Endothelial cell of umbilical vein (primary cell): ENCODE measurements at regions not wholly inside any gene's neighbourhood (a gene's known extent, or its start where the extent isn't known, plus 50 kb on each side); places are given as distances from the start of the nearest gene placed in this dataset.

Experiments used
- BruUV-seq: library from RNA; stranded (reverse); fragments of 400-500 nt; replicated peaks from 2 replicates; lab custom pipeline; 2021; lab: Mats Ljungman, UMichigan
- CTCF ChIA-PET: fragments of 300-600, 350-600 bp; sonication (Branson Sonifier 250); formaldehyde crosslinking; loops from one replicate; lab custom pipeline; 2021; ENCODE audit warnings: antibody characterized with exemption, inconsistent platforms; lab: Charles Lee
- POLR2A ChIA-PET: fragments of 300-600, 350-600 bp; sonication (Branson Sonifier 250); formaldehyde crosslinking; loops from one replicate; lab custom pipeline; 2021; ENCODE audit warnings: antibody characterized with exemption, inconsistent platforms; lab: Charles Lee
- DNase-seq: peaks from one replicate; pipeline ENCODE4 v3.0.0-alpha.2; 2011; ENCODE audit warnings: low read depth, low spot score
- FAIRE-seq: peaks from 2 replicates; lab custom pipeline; 2011; peaks lifted over from hg19 to GRCh38; lab: Jason Lieb, UNC
- H2AFZ ChIP-seq: 2 replicates; pipeline ENCODE4 v1.6.0; 2012; ENCODE audit warnings: low read depth, low read length, control low read depth, inconsistent platforms
- H3K27ac ChIP-seq: 2 replicates; pipeline ENCODE4 v1.5.1; 2011; ENCODE audit warnings: low read depth, mild to moderate bottlenecking, control low read depth, low read length, moderate library complexity; ENCODE audit not compliant: insufficient read depth
- H3K27me3 ChIP-seq, 2 experiments: 2 replicates each; pipeline versions ENCODE4 v1.6.0 to v1.6.1; 2011; ENCODE audit warnings: low read length in 2 of 2, mixed read lengths in 1 of 2; ENCODE audit not compliant: control insufficient read depth in 2 of 2, insufficient read depth in 2 of 2
- H3K36me3 ChIP-seq, 2 experiments: 2 replicates in 1 of 2; 3 replicates in 1 of 2; pipeline ENCODE4 v1.5.1; 2011; ENCODE audit warnings: low read length in 2 of 2, mild to moderate bottlenecking in 1 of 2, moderate library complexity in 1 of 2; ENCODE audit not compliant: control insufficient read depth in 2 of 2, insufficient read depth in 2 of 2; ENCODE audit errors: extremely low read depth in 1 of 2
- H3K4me1 ChIP-seq: 3 replicates; pipeline ENCODE4 v1.5.1; 2011; ENCODE audit warnings: mild to moderate bottlenecking, low read length; ENCODE audit not compliant: control insufficient read depth, insufficient read depth; ENCODE audit errors: extremely low read depth
- H3K4me2 ChIP-seq: 2 replicates; pipeline ENCODE4 v1.6.1; 2011; ENCODE audit warnings: low read length, control low read depth, mixed read lengths; ENCODE audit not compliant: insufficient read depth
- H3K4me3 ChIP-seq, 3 experiments: fragments of 200-600 bp in 1 of 3; sonication (generic), shearing (Covaris generic) in 1 of 3; replicated peaks in 1 of 3; 2 replicates each; pipeline ENCODE4 v1.5.1; 2011 to 2016; ENCODE audit warnings: control low read depth in 3 of 3, low read length in 3 of 3, mild to moderate bottlenecking in 2 of 3, inconsistent platforms in 1 of 3, low read depth in 1 of 3, moderate library complexity in 1 of 3; ENCODE audit not compliant: insufficient read depth in 1 of 3
- H3K79me2 ChIP-seq: 2 replicates; pipeline ENCODE4 v1.6.0; 2012; ENCODE audit warnings: low read length, inconsistent platforms; ENCODE audit not compliant: control insufficient read depth, insufficient read depth
- H3K9ac ChIP-seq: replicated peaks from 2 replicates; pipeline ENCODE3; 2011; ENCODE audit warnings: low read length, control low read depth; ENCODE audit not compliant: insufficient read depth; ENCODE audit errors: extremely low read depth
- H3K9me1 ChIP-seq: replicated peaks from 3 replicates; pipeline ENCODE4 v1.6.0; 2011; ENCODE audit warnings: mild to moderate bottlenecking, low read length; ENCODE audit not compliant: control insufficient read depth, insufficient read depth; ENCODE audit errors: extremely low read depth
- H3K9me3 ChIP-seq: replicated peaks from 2 replicates; pipeline ENCODE4 v1.5.1; 2012; ENCODE audit warnings: low read length, inconsistent platforms; ENCODE audit not compliant: control insufficient read depth, insufficient read depth
- H4K20me1 ChIP-seq: replicated peaks from 2 replicates; pipeline ENCODE3; 2011; ENCODE audit warnings: mild to moderate bottlenecking, low read length; ENCODE audit not compliant: control insufficient read depth, insufficient read depth; ENCODE audit errors: extremely low read depth
- JUN ChIP-seq: IDR thresholded peaks from 2 replicates; pipeline ENCODE4 v1.6.1; 2011; ENCODE audit warnings: borderline replicate concordance, low read depth; ENCODE audit not compliant: insufficient read length, insufficient read depth
- POLR2A ChIP-seq: IDR thresholded peaks from 2 replicates; pipeline ENCODE4 v1.6.1; 2012; ENCODE audit warnings: low read depth, mild to moderate bottlenecking, control low read depth, low read length
- dilution Hi-C: fragments of 300-500 bp; cut with MboI; formaldehyde crosslinking; loops from one replicate; pipeline ENCODE4 v1.15.0; 2019; ENCODE audit warnings: low sequenced_read_pairs; ENCODE audit not compliant: extremely low pct_ligation_motif_present
- intact Hi-C: fragments of 100-400 bp; cut with micrococcal nuclease; formaldehyde crosslinking; loops from one replicate; pipeline ENCODE4 v1.10.0; 2022

DNA sequence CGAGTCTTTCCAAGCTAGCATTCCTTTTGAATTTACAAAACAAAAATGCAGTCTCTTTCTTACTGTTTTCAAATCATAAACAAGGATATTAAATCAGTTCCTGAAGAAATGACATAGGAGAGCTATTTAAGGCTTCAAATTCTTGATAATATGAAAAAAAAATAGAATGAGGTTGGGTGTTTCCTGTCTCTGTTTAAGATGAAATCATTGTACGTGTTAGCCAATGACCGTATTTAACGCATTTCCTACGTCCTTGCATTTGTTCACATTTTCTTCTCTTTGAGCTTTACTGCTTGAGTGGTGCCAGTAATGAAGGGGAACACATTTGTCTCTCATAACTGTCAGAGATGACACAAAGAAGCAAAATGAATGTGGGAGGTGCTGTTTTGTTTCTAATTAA is 821.3 kb downstream of the DIAPH3 start:
- Histone ChIP-seq H3K27ac (peak overlapping the region; percentile 70), H3K4me2 (peak overlapping the region; percentile 30), H3K79me2 (no peaks in the 10 kb centered on the region), H3K4me3 (no peak overlapping the region), H3K36me3 (no peaks in the 10 kb centered on the region), H3K9me1 (no peaks in the 10 kb centered on the region), H2AFZ (peak overlapping the region; percentile 60), H3K9me3 (no peaks in the 10 kb centered on the region), H4K20me1 (no peaks in the 10 kb centered on the region), H3K9ac (no peak overlapping the region), H3K4me1 (peaks cover 14% of the 10 kb centered on the region), H3K27me3 (no peaks in the 10 kb centered on the region)
- ChIA-PET POLR2A (interaction anchor here (1.4 kb wide), 1 partner anchor 15 kb away, joined by 5 read pairs; no protein-coding TSS in a partner anchor), CTCF (interaction anchor here (0.9 to 2.1 kb wide), 8 partner anchors 10 to 1709 kb away, joined by 3 to 7 read pairs (median 4); no protein-coding TSS in a partner anchor)
- BruUV-seq, result no TSS peak
- dilution Hi-C loops (no loop called here), intact Hi-C loops (loop anchor here (1.0 to 5.0 kb wide), 3 partner anchors 14 to 335 kb away; no protein-coding TSS in a partner anchor)
- DNase-seq (peak; percentile 80), FAIRE-seq (peak; percentile 53)
- TF ChIP-seq JUN, result peak; percentile 89
- no peak for TF ChIP-seq POLR2A

DNA sequence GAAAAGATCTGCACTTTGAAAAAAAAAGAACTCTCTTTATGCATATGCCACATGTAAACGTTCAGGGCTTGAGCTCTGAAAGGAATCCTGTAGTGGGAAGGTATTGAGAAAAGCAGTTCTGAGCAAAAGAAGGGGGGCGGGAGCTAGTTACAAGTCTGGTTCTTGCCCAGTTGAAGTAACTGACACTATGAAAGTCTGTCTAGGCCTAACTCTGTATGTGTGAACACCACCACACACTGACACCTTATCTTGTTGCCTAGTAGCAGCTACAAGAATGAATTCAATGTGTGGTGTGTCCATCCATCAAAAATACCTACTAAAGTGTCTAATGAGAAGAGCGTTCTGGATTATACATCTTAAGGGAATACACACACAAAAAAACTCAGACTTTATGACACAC is 820.6 kb downstream of the DIAPH3 start:
- dilution Hi-C loops, result no loop called here
- no peaks in the 10 kb centered on the region for H3K27me3 ChIP-seq

More for the DNA sequence above, 820.6 kb downstream of the DIAPH3 start:
- TF ChIP-seq JUN, result no peak
- BruUV-seq, result no TSS peak
- H3K9ac ChIP-seq, result no peak overlapping the region
- no peaks in the 10 kb centered on the region for H3K79me2 ChIP-seq
- H3K4me3 ChIP-seq, result no peak overlapping the region
- no peak for DNase-seq
- peaks cover 12% of the 10 kb centered on the region for H3K4me1 ChIP-seq
- no peak overlapping the region for H2AFZ ChIP-seq
- no peak overlapping the region for H3K27ac ChIP-seq
- H3K9me1 ChIP-seq, result no peaks in the 10 kb centered on the region
- ChIA-PET CTCF (interaction anchor here (1.2 to 2.1 kb wide), 4 partner anchors 10 to 24 kb away, joined by 4 to 7 read pairs (median 6); no protein-coding TSS in a partner anchor), POLR2A (interaction anchor here (1.4 kb wide), 1 partner anchor 14 kb away, joined by 5 read pairs; no protein-coding TSS in a partner anchor)
- no peaks in the 10 kb centered on the region for H3K9me3 ChIP-seq
- no peaks in the 10 kb centered on the region for H4K20me1 ChIP-seq
- H3K4me2 ChIP-seq, result no peak overlapping the region
- intact Hi-C loops, result loop anchor here (5.0 kb wide), 2 partner anchors 189 to 334 kb away; no protein-coding TSS in a partner anchor
- no peak for FAIRE-seq
- H3K36me3 ChIP-seq, result no peaks in the 10 kb centered on the region
